ENCODE measurements at regions not wholly inside any gene's neighbourhood (a gene's known extent, or its start where the extent isn't known, plus 50 kb on each side); places are given as distances from the start of the nearest gene placed in this dataset.

GRCh38 chr9:135282808-135283207 lies 195.3 kb downstream of the OLFM1 start:
- TF ChIP-seq GATA2 (IDR thresholded peaks at IDR 0.05; ENCODE audit: low read depth, low read length) (no peak), GATA3 (IDR thresholded peaks at IDR 0.05; ENCODE audit: low read depth, low read length) (no peak)
